ENCODE measurements at regions not wholly inside any gene's neighbourhood (a gene's known extent, or its start where the extent isn't known, plus 50 kb on each side); places are given as distances from the start of the nearest gene placed in this dataset.

- Histone ChIP-seq H3K36me3 (ENCODE audit: insufficient read depth, insufficient read length, low read length) (no peaks in the 10 kb centered on the region), H3K9ac (ENCODE audit: insufficient read length, low read depth) (no peak overlapping the region), H3K4me1 (ENCODE audit: insufficient read depth, insufficient read length) (no peaks in the 10 kb centered on the region), H3K9me3 (ENCODE audit: insufficient read depth, low read length) (no peaks in the 10 kb centered on the region), H3K27me3 (ENCODE audit: insufficient read depth, insufficient read length) (no peaks in the 10 kb centered on the region), H3K4me3 (ENCODE audit: insufficient read length, low read depth) (no peak overlapping the region)
- no peak for TF ChIP-seq SUZ12 (IDR thresholded peaks at IDR 0.05; ENCODE audit: extremely low read depth, insufficient read depth, insufficient read length)
- no peak for TF ChIP-seq ZNF274 (IDR thresholded peaks at IDR 0.05; ENCODE audit: low read depth, low read length)
- TF ChIP-seq YY1 (IDR thresholded peaks at IDR 0.05; ENCODE audit: insufficient read depth, insufficient read length) = no peak
- no peak for DNase-seq (ENCODE audit: low read depth, low spot score)
These were observed 727.8 kb downstream of the BCL11B start for GRCh38 chr14:98544174-98544573.

DNA sequence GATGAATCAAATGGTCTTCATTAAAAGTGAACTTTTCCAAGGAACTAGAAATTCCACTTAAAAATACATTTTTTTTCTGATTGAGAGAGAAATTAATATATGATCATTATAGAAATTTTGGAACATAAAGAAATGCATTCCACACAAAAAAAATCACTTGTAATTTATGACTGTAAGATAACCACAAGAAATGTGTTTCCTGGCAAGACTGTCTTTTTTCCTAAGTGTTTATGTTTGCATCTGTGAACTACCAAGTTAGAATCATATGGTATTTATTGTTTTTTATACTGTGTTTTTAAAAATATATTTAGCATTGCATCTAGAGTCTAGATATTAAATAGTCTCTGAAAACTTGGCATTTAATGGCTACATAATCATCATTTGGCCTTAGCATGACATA lies 726.8 kb downstream of the BCL11B start:
- Histone ChIP-seq H3K9ac (ENCODE audit: insufficient read length, low read depth) (no peak overlapping the region), H3K4me1 (ENCODE audit: insufficient read depth, insufficient read length) (no peaks in the 10 kb centered on the region), H3K4me3 (ENCODE audit: insufficient read length, low read depth) (no peak overlapping the region), H3K36me3 (ENCODE audit: insufficient read depth, insufficient read length, low read length) (no peaks in the 10 kb centered on the region), H3K27me3 (ENCODE audit: insufficient read depth, insufficient read length) (no peaks in the 10 kb centered on the region), H3K9me3 (ENCODE audit: insufficient read depth, low read length) (no peaks in the 10 kb centered on the region)
- no peak for TF ChIP-seq SUZ12 (IDR thresholded peaks at IDR 0.05; ENCODE audit: extremely low read depth, insufficient read depth, insufficient read length)
- no peak for TF ChIP-seq YY1 (IDR thresholded peaks at IDR 0.05; ENCODE audit: insufficient read depth, insufficient read length)
- no peak for TF ChIP-seq ZNF274 (IDR thresholded peaks at IDR 0.05; ENCODE audit: low read depth, low read length)
- no peak for DNase-seq (ENCODE audit: low read depth, low spot score)

GRCh38 chr14:98548071-98548686 lies 723.8 kb downstream of the BCL11B start:
- no peak overlapping the region for H3K9ac ChIP-seq (ENCODE audit: insufficient read length, low read depth)
- H3K36me3 ChIP-seq (ENCODE audit: insufficient read depth, insufficient read length, low read length) = no peaks in the 10 kb centered on the region
- TF ChIP-seq ZNF274 (IDR thresholded peaks at IDR 0.05; ENCODE audit: low read depth, low read length) = no peak
- TF ChIP-seq SUZ12 (IDR thresholded peaks at IDR 0.05; ENCODE audit: extremely low read depth, insufficient read depth, insufficient read length) = no peak
- no peak for TF ChIP-seq YY1 (IDR thresholded peaks at IDR 0.05; ENCODE audit: insufficient read depth, insufficient read length)
- H3K4me3 ChIP-seq (ENCODE audit: insufficient read length, low read depth) = no peak overlapping the region
- DNase-seq (ENCODE audit: low read depth, low spot score) = no peak
- H3K9me3 ChIP-seq (ENCODE audit: insufficient read depth, low read length) = no peaks in the 10 kb centered on the region
- no peaks in the 10 kb centered on the region for H3K27me3 ChIP-seq (ENCODE audit: insufficient read depth, insufficient read length)
- H3K4me1 ChIP-seq (ENCODE audit: insufficient read depth, insufficient read length) = no peaks in the 10 kb centered on the region

DNA sequence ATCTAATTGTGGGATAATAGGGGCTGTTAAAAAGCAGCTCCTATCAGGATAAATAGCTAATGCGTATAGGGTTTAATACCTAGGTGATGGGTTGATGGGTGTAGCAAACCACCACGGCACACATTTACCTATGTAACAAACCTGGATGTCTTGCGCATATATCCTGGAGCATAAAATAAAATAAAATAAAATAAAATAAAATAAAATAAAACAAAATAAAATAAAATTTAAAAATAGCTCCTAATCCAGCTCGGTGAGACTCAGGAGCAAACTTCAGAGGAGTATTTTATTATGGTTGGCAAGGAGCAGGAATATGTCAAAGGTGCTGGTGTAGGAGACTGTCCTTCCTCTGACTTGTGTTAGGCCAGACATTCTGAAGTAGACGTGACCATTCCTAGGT lies 721.0 kb downstream of the BCL11B start:
- Histone ChIP-seq H3K27me3 (ENCODE audit: insufficient read depth, insufficient read length) (no peaks in the 10 kb centered on the region), H3K9me3 (ENCODE audit: insufficient read depth, low read length) (no peaks in the 10 kb centered on the region), H3K4me3 (ENCODE audit: insufficient read length, low read depth) (no peak overlapping the region), H3K9ac (ENCODE audit: insufficient read length, low read depth) (no peak overlapping the region), H3K4me1 (ENCODE audit: insufficient read depth, insufficient read length) (no peaks in the 10 kb centered on the region), H3K36me3 (ENCODE audit: insufficient read depth, insufficient read length, low read length) (no peaks in the 10 kb centered on the region)
- TF ChIP-seq ZNF274 (IDR thresholded peaks at IDR 0.05; ENCODE audit: low read depth, low read length) (no peak), SUZ12 (IDR thresholded peaks at IDR 0.05; ENCODE audit: extremely low read depth, insufficient read depth, insufficient read length) (no peak), YY1 (IDR thresholded peaks at IDR 0.05; ENCODE audit: insufficient read depth, insufficient read length) (no peak)
- no peak for DNase-seq (ENCODE audit: low read depth, low spot score)

DNA sequence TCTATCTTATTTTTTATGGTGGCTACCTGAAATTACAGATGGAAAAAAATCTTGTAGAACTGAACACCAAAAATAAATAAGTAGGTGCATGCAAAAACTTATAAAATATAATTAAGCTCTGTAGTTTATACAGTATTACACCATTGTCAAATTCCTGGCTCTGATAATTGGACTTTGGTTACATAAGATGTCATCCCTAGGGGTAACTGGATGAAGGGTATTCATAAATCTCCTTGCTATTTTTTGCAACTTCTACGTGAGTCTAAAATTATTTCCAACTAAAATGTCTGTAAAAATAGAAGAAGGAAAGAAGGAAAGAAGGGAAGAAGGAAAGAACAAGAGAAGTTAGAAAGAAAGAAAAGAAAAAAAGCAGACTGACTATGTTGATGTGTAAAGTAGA lies 716.6 kb downstream of the BCL11B start:
- Histone ChIP-seq H3K4me3 (ENCODE audit: insufficient read length, low read depth) (no peak overlapping the region), H3K36me3 (ENCODE audit: insufficient read depth, insufficient read length, low read length) (no peaks in the 10 kb centered on the region), H3K27me3 (ENCODE audit: insufficient read depth, insufficient read length) (no peaks in the 10 kb centered on the region), H3K4me1 (ENCODE audit: insufficient read depth, insufficient read length) (no peaks in the 10 kb centered on the region), H3K9ac (ENCODE audit: insufficient read length, low read depth) (no peak overlapping the region), H3K9me3 (ENCODE audit: insufficient read depth, low read length) (no peaks in the 10 kb centered on the region)
- TF ChIP-seq ZNF274 (IDR thresholded peaks at IDR 0.05; ENCODE audit: low read depth, low read length) (no peak), YY1 (IDR thresholded peaks at IDR 0.05; ENCODE audit: insufficient read depth, insufficient read length) (no peak), SUZ12 (IDR thresholded peaks at IDR 0.05; ENCODE audit: extremely low read depth, insufficient read depth, insufficient read length) (no peak)
- no peak for DNase-seq (ENCODE audit: low read depth, low spot score)

- Histone ChIP-seq H3K36me3 (ENCODE audit: insufficient read depth, insufficient read length, low read length) (no peaks in the 10 kb centered on the region), H3K4me1 (ENCODE audit: insufficient read depth, insufficient read length) (no peaks in the 10 kb centered on the region), H3K9ac (ENCODE audit: insufficient read length, low read depth) (no peak overlapping the region), H3K27me3 (ENCODE audit: insufficient read depth, insufficient read length) (no peaks in the 10 kb centered on the region), H3K4me3 (ENCODE audit: insufficient read length, low read depth) (no peak overlapping the region), H3K9me3 (ENCODE audit: insufficient read depth, low read length) (no peaks in the 10 kb centered on the region)
- no peak for DNase-seq (ENCODE audit: low read depth, low spot score)
- TF ChIP-seq ZNF274 (IDR thresholded peaks at IDR 0.05; ENCODE audit: low read depth, low read length) (no peak), SUZ12 (IDR thresholded peaks at IDR 0.05; ENCODE audit: extremely low read depth, insufficient read depth, insufficient read length) (no peak), YY1 (IDR thresholded peaks at IDR 0.05; ENCODE audit: insufficient read depth, insufficient read length) (no peak)
These were observed 708.0 kb downstream of the BCL11B start for GRCh38 chr14:98564006-98564405.

DNA sequence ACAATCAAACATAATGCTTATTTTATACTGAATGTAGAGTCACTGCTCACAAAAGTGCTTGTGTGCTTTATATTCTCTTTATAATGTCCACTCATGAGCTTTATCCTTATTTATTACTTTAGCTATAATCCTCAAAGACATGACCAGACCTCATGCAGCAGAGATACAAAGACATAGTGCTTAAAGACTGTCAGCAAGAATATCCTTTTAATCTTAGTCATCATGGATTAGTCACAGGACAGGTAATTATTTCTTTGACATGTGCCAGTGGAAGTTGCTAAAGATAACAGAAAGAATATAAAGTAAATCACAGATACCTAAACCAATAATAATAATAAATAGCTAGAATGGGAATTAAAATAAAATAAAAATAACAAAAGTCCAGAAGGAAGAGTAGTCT lies 707.5 kb downstream of the BCL11B start:
- no peak overlapping the region for H3K9ac ChIP-seq (ENCODE audit: insufficient read length, low read depth)
- no peaks in the 10 kb centered on the region for H3K9me3 ChIP-seq (ENCODE audit: insufficient read depth, low read length)
- H3K36me3 ChIP-seq (ENCODE audit: insufficient read depth, insufficient read length, low read length) = no peaks in the 10 kb centered on the region
- no peak overlapping the region for H3K4me3 ChIP-seq (ENCODE audit: insufficient read length, low read depth)
- H3K4me1 ChIP-seq (ENCODE audit: insufficient read depth, insufficient read length) = no peaks in the 10 kb centered on the region
- DNase-seq (ENCODE audit: low read depth, low spot score) = no peak
- no peaks in the 10 kb centered on the region for H3K27me3 ChIP-seq (ENCODE audit: insufficient read depth, insufficient read length)
- no peak for TF ChIP-seq YY1 (IDR thresholded peaks at IDR 0.05; ENCODE audit: insufficient read depth, insufficient read length)
